ENCODE measurements at regions not wholly inside any gene's neighbourhood (a gene's known extent, or its start where the extent isn't known, plus 50 kb on each side); places are given as distances from the start of the nearest gene placed in this dataset.

DNA sequence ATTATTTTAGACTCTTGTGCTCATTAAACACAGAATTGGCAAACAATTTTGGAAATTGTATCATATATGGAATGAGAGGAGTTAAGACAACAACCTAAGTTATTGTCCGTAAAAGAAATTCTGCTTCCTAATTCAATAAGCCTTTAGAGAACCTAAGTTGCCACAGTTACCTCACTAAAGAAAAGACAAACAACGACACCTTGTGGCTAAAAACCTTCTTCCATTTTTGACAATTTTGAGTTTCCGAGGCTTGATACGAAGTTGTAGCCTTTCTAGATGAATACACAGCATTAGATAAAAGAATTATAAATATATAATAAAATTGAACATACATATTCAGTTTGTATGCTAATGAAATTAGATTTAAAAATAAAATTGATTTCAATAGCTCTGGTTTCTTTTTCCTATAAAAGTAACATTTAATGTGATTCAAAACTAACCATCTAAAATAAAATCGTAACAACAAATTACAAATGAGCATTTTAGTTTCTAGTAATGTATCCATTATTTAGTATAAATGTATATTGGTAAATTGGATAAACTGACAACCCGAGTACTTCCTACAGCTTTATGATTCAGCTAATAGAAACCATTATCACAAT, 275.1 kb downstream of the GPM6A start:
- TF ChIP-seq GATA2 (IDR thresholded peaks at IDR 0.05; ENCODE audit: low read depth, low read length) (no peak), GATA3 (IDR thresholded peaks at IDR 0.05; ENCODE audit: low read depth, low read length) (no peak)
